ENCODE measurements at regions not wholly inside any gene's neighbourhood (a gene's known extent, or its start where the extent isn't known, plus 50 kb on each side); places are given as distances from the start of the nearest gene placed in this dataset.
A peak's percentile ranks its signal among the peaks of the same experiment; 100 is the strongest.

- TF ChIP-seq, protein P1, sequence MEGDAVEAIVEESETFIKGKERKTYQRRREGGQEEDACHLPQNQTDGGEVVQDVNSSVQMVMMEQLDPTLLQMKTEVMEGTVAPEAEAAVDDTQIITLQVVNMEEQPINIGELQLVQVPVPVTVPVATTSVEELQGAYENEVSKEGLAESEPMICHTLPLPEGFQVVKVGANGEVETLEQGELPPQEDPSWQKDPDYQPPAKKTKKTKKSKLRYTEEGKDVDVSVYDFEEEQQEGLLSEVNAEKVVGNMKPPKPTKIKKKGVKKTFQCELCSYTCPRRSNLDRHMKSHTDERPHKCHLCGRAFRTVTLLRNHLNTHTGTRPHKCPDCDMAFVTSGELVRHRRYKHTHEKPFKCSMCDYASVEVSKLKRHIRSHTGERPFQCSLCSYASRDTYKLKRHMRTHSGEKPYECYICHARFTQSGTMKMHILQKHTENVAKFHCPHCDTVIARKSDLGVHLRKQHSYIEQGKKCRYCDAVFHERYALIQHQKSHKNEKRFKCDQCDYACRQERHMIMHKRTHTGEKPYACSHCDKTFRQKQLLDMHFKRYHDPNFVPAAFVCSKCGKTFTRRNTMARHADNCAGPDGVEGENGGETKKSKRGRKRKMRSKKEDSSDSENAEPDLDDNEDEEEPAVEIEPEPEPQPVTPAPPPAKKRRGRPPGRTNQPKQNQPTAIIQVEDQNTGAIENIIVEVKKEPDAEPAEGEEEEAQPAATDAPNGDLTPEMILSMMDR (conservative IDR thresholded peaks at IDR 0.05; ENCODE audit: low read depth, low read length): no peak
- peak; percentile 3 for DNase-seq (ENCODE audit: low read depth)
- H3K4me3 ChIP-seq (ENCODE audit: low read depth, low read length): no peak overlapping the region
Observed at GRCh38 chrX:34778916-34779315, 121.8 kb upstream of the TMEM47 start.

GRCh38 chrX:34790026-34790425 is 132.9 kb upstream of the TMEM47 start:
- no peak for DNase-seq (ENCODE audit: low read depth)
- H3K4me3 ChIP-seq (ENCODE audit: low read depth, low read length): no peak overlapping the region
- TF ChIP-seq, protein P1 (conservative IDR thresholded peaks at IDR 0.05; ENCODE audit: low read depth, low read length): no peak

GRCh38 chrX:34805951-34806350 is 136.6 kb upstream of the FAM47B start:
- TF ChIP-seq, protein P1 (conservative IDR thresholded peaks at IDR 0.05; ENCODE audit: low read depth, low read length): no peak
- DNase-seq (ENCODE audit: low read depth): no peak
- H3K4me3 ChIP-seq (ENCODE audit: low read depth, low read length): no peak overlapping the region

DNA sequence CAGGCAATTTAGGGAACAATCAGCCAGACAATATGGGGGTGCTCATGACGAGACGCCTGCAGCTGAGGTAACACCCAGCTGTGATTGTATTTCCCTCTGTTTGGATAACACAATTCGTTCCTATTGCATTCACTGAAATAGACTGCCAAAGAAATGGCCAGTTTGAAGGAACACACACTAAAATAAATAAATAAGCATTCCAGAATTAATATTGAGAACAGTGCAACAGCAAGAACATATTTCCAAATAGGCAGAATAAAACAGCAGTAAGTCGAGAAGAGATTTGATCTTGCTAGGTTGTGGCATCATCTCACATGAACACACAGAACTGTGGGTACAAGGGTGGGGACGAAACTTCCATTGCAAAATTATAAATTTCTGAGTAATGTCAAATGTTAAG is 133.5 kb upstream of the FAM47B start:
- H3K4me3 ChIP-seq (ENCODE audit: low read depth, low read length): no peak overlapping the region
- DNase-seq (ENCODE audit: low read depth): no peak
- TF ChIP-seq, protein P1 (conservative IDR thresholded peaks at IDR 0.05; ENCODE audit: low read depth, low read length): no peak

DNA sequence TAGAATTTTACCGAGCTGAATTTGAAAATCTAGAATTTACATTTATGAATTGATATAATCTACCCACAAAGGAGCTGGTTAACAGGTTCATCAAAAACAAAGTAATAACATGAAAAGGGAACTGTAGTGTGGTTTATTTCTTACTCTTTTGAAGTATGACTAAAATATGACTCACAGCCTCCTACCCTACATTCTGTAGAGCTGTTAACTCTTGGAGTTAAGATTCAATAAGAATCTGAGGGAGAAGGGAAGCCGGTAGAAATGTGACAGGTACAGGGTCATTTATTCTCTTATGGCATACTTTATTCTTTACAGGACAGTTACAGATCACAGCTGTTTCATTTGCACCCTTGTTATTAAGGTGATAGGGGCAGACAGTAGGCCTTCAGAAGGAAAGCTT is 132.2 kb upstream of the FAM47B start:
- DNase-seq (ENCODE audit: low read depth): no peak
- TF ChIP-seq, protein P1 (conservative IDR thresholded peaks at IDR 0.05; ENCODE audit: low read depth, low read length): no peak
- no peak overlapping the region for H3K4me3 ChIP-seq (ENCODE audit: low read depth, low read length)

GRCh38 chrX:34810916-34811315 is 131.7 kb upstream of the FAM47B start:
- TF ChIP-seq, protein P1 (conservative IDR thresholded peaks at IDR 0.05; ENCODE audit: low read depth, low read length): no peak
- H3K4me3 ChIP-seq (ENCODE audit: low read depth, low read length): no peak overlapping the region
- no peak for DNase-seq (ENCODE audit: low read depth)

- H3K4me3 ChIP-seq (ENCODE audit: low read depth, low read length): no peak overlapping the region
- no peak for DNase-seq (ENCODE audit: low read depth)
- TF ChIP-seq, protein P1 (conservative IDR thresholded peaks at IDR 0.05; ENCODE audit: low read depth, low read length): no peak
Observed at GRCh38 chrX:34813618-34814017, 129.0 kb upstream of the FAM47B start.

Measured in epithelial cell of proximal tubule (primary cell).